ENCODE measurements at regions not wholly inside any gene's neighbourhood (a gene's known extent, or its start where the extent isn't known, plus 50 kb on each side); places are given as distances from the start of the nearest gene placed in this dataset.

DNA sequence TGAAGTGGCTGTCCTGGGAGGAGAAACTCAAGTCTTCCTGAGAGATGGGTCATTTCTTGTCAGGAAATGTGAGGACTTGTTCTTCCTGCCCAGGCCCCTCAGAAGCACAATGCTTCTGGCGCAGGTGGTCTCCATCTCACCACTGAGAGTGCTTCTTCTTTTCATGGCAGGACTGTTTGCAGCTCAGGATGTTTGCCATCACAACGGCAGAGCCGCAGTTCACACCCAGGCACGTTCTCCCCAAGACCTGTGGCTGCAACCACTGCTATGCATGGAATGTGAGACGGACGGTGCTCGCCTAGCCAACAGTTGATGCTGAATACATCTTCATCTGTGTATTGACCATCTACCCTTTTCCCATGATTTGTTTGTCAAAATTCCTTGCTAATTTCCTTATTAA lies 216.3 kb downstream of the GADD45G start:
- TF ChIP-seq EZH2 (IDR thresholded peaks at IDR 0.05; ENCODE audit: low read length), result no peak
- TF ChIP-seq, protein P1, sequence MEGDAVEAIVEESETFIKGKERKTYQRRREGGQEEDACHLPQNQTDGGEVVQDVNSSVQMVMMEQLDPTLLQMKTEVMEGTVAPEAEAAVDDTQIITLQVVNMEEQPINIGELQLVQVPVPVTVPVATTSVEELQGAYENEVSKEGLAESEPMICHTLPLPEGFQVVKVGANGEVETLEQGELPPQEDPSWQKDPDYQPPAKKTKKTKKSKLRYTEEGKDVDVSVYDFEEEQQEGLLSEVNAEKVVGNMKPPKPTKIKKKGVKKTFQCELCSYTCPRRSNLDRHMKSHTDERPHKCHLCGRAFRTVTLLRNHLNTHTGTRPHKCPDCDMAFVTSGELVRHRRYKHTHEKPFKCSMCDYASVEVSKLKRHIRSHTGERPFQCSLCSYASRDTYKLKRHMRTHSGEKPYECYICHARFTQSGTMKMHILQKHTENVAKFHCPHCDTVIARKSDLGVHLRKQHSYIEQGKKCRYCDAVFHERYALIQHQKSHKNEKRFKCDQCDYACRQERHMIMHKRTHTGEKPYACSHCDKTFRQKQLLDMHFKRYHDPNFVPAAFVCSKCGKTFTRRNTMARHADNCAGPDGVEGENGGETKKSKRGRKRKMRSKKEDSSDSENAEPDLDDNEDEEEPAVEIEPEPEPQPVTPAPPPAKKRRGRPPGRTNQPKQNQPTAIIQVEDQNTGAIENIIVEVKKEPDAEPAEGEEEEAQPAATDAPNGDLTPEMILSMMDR (optimal IDR thresholded peaks at IDR 0.05 in 1 of 3, IDR thresholded peaks at IDR 0.05 in 1 of 3, conservative IDR thresholded peaks at IDR 0.05 in 1 of 3; ENCODE audit: extremely low read depth in 1 of 3, insufficient read depth in 2 of 3, low read length in 3 of 3), result no peak

Measured in keratinocyte (primary cell).